Upper lobe of left lung (tissue), 6 donors: ENCODE measurements at regions not wholly inside any gene's neighbourhood (a gene's known extent, or its start where the extent isn't known, plus 50 kb on each side); places are given as distances from the start of the nearest gene placed in this dataset.
"Not testable (repeated sequence)": the region's sequence is repeated elsewhere in the genome, so short reads cannot be mapped to it uniquely, and the experiment has no call there.

ENCODE experiments used
- ATAC-seq, 2 donors: fragments of 200-7000 bp; cut with Tn5 transposase; one replicate each; pipeline ENCODE4 v1.9.1; 2022; ENCODE audit warnings: mild to moderate bottlenecking in 2 of 2, moderate library complexity in 2 of 2; ENCODE audit not compliant: low FRiP score in 2 of 2
- DNase-seq, 2 donors: peaks; one replicate each; pipeline ENCODE4 v3.0.0-alpha.2; 2019 to 2020
- H3K27ac ChIP-seq, 4 donors: fragments of 200-600 bp; sonication (generic); one replicate each; pipeline ENCODE4 v1.5.1; 2016 to 2019
- H3K27me3 ChIP-seq, 4 donors: fragments of 200-600 bp; sonication (generic); one replicate each; pipeline ENCODE4 v1.5.1; 2017 to 2019
- H3K36me3 ChIP-seq, 4 donors: fragments of 200-600 bp; sonication (generic); one replicate each; pipeline ENCODE4 v1.5.1; 2016 to 2019
- H3K4me1 ChIP-seq, 4 donors: fragments of 200-600 bp; sonication (generic); one replicate each; pipeline ENCODE4 v1.5.1; 2018 to 2019
- H3K4me3 ChIP-seq, 4 donors: fragments of 200-600 bp; sonication (generic); one replicate each; pipeline ENCODE4 v1.5.1; 2017 to 2019; ENCODE audit warnings: mild to moderate bottlenecking in 2 of 4, moderate library complexity in 1 of 4
- H3K9me3 ChIP-seq, 4 donors: fragments of 200-600 bp; sonication (generic); one replicate each; pipeline ENCODE4 v1.5.1; 2018 to 2019
- CTCF ChIP-seq, 6 experiments: fragments of 450-650 bp in 4 of 6; fragments of 200-600 bp in 2 of 6; sonication (generic) in 2 of 6; IDR thresholded peaks; one replicate each; pipeline ENCODE4 v1.5.1; 2016 to 2019; ENCODE audit warnings: antibody characterized with exemption in 6 of 6
- EP300 ChIP-seq, 4 donors: sonication (generic); formaldehyde crosslinking; IDR thresholded peaks; one replicate each; pipeline ENCODE4 v1.5.1; 2017; ENCODE audit warnings: antibody characterized with exemption in 4 of 4, control low read depth in 2 of 4
- POLR2A ChIP-seq, 4 donors: fragments of 450-650 bp; IDR thresholded peaks; one replicate each; pipeline ENCODE4 v1.5.1; 2016 to 2017; ENCODE audit warnings: antibody characterized with exemption in 4 of 4, mild to moderate bottlenecking in 2 of 4
- POLR2AphosphoS5 ChIP-seq, 2 donors: sonication (generic); formaldehyde crosslinking; IDR thresholded peaks; one replicate each; pipeline ENCODE4 v1.5.1; 2017; ENCODE audit warnings: antibody characterized with exemption in 2 of 2
- WGBS, 2 donors: methylation state at CpG; one replicate each; pipeline ENCODE4 v1.1.5; 2017 to 2018; 5-methylcytosine and 5-hydroxymethylcytosine counted together
- donor health status: DM: no; HTN: no; CAD: no; lungs with moderate emphysema.
- donor health status: DM: no; HTN: yes; CAD: no; lungs with severe emphysema.

DNA sequence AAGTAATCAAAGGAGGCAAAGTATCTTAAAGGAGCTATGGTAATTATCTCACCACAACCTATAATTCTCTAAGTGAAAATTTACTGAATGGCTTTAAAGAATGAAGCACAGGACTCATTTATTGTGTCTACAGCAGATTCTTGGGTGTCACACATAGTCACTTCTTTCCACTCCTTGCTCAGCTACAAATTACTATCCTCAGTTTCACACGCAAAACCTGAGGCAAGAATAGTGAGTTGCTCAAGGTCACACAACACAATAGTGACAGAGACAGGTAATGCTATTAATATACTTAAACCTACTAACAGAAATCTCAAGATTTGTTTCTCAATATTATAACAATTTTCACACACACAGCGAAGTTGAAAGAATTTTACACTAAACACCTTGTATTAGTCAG, 120.9 kb upstream of the STK32A start:
- TF ChIP-seq EP300 (IDR thresholded peaks at IDR 0.05), result no peak
- TF ChIP-seq POLR2AphosphoS5 (IDR thresholded peaks at IDR 0.05), result no peak
- TF ChIP-seq POLR2A (IDR thresholded peaks at IDR 0.05), result no peak
- no peak for TF ChIP-seq CTCF (IDR thresholded peaks at IDR 0.05)
- ATAC-seq (no peak), DNase-seq (no peak)
- Histone ChIP-seq H3K4me3 (no peak overlapping the region), H3K27ac (no peak overlapping the region), H3K9me3 (no peaks in the 10 kb centered on the region), H3K36me3 (no peaks in the 10 kb centered on the region), H3K4me1 (no peaks in the 10 kb centered on the region), H3K27me3 (no peaks in the 10 kb centered on the region)
- WGBS, 2 donors, result 82 to 90% methylated on average over 2 of the region's 2 CpGs

- H3K36me3 ChIP-seq, DNase-seq, H3K4me3 ChIP-seq, H3K27ac ChIP-seq, ATAC-seq, H3K27me3 ChIP-seq, H3K4me1 ChIP-seq: not testable (repeated sequence)
- H3K9me3 ChIP-seq, result peaks cover 0 to 22% (median 10%) of the 10 kb centered on the region in 4 donors
Observed at GRCh38 chr5:147139759-147140158, 95.1 kb upstream of the STK32A start.

DNA sequence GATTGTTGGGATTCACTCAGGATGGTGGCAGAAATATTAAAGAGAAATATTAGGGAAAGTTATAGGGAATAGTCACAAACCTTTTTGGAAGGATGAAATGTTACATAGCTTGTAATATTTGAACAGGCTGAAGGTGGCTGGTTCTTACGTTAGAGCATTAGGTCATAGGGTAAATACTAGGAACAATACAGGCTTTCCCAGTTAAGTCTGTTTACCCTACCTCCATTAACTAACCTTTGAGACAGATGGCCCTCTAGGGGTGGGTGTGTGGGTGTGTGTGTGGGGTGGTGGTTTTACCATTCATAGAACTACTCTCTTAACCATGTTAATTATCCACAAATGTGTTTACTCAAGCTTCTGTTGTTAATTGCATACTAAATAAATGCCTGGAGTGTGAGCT, 94.3 kb upstream of the STK32A start:
- no peak overlapping the region for H3K4me3 ChIP-seq
- DNase-seq (no peak), ATAC-seq (no peak)
- TF ChIP-seq POLR2AphosphoS5 (IDR thresholded peaks at IDR 0.05), result no peak
- TF ChIP-seq CTCF (IDR thresholded peaks at IDR 0.05), result no peak
- TF ChIP-seq POLR2A (IDR thresholded peaks at IDR 0.05), result no peak
- no peak for TF ChIP-seq EP300 (IDR thresholded peaks at IDR 0.05)
- 35 to 53% methylated on average over 1 of the region's 1 CpG for WGBS, 2 donors
- H3K4me1 ChIP-seq, result no peaks in the 10 kb centered on the region
- no peak overlapping the region for H3K27ac ChIP-seq
- peaks cover 0 to 22% (median 10%) of the 10 kb centered on the region in 4 donors for H3K9me3 ChIP-seq
- no peaks in the 10 kb centered on the region for H3K27me3 ChIP-seq
- H3K36me3 ChIP-seq, result no peaks in the 10 kb centered on the region

GRCh38 chr5:147141580-147141979, 93.2 kb upstream of the STK32A start:
- not testable (repeated sequence) for ATAC-seq, H3K4me3 ChIP-seq, H3K4me1 ChIP-seq, H3K36me3 ChIP-seq, H3K27ac ChIP-seq, H3K27me3 ChIP-seq, DNase-seq
- H3K9me3 ChIP-seq, result peaks cover 0 to 22% (median 10%) of the 10 kb centered on the region in 4 donors
- WGBS, 2 donors, result 40 to 48% methylated on average over 2 of the region's 2 CpGs

- no peak for ATAC-seq
- H3K36me3 ChIP-seq, result no peaks in the 10 kb centered on the region
Observed at GRCh38 chr5:147143215-147143614, 91.6 kb upstream of the STK32A start.

More at GRCh38 chr5:147143215-147143614, 91.6 kb upstream of the STK32A start:
- TF ChIP-seq POLR2AphosphoS5 (IDR thresholded peaks at IDR 0.05), result no peak
- TF ChIP-seq CTCF (IDR thresholded peaks at IDR 0.05), result no peak
- TF ChIP-seq EP300 (IDR thresholded peaks at IDR 0.05), result no peak
- TF ChIP-seq POLR2A (IDR thresholded peaks at IDR 0.05), result no peak
- Histone ChIP-seq H3K4me3 (no peak overlapping the region), H3K4me1 (no peaks in the 10 kb centered on the region), H3K9me3 (peaks cover 0 to 13% (median 6%) of the 10 kb centered on the region in 4 donors), H3K27me3 (no peaks in the 10 kb centered on the region), H3K27ac (no peak overlapping the region)
- no peak for DNase-seq
